ENCODE measurements at regions not wholly inside any gene's neighbourhood (a gene's known extent, or its start where the extent isn't known, plus 50 kb on each side); places are given as distances from the start of the nearest gene placed in this dataset.

GRCh38 chr1:195754303-195754702 lies 853.9 kb downstream of the KCNT2 start:
- no peak for TF ChIP-seq GLIS3 (CRISPR knock-in tag; IDR thresholded peaks at IDR 0.05)
- no peak for TF ChIP-seq ZFP30 (CRISPR knock-in tag; IDR thresholded peaks at IDR 0.05)
- TF ChIP-seq ZNF565 (CRISPR knock-in tag; conservative IDR thresholded peaks at IDR 0.05; ENCODE audit: low read depth): no peak
- no peak for TF ChIP-seq ZFP3 (CRISPR knock-in tag; IDR thresholded peaks at IDR 0.05)
- TF ChIP-seq ZNF8 (CRISPR knock-in tag; IDR thresholded peaks at IDR 0.05): no peak
- no peak for TF ChIP-seq ZC3H10 (CRISPR knock-in tag; IDR thresholded peaks at IDR 0.05)
